Mesendoderm (in vitro differentiated cells): ENCODE measurements at regions not wholly inside any gene's neighbourhood (a gene's known extent, or its start where the extent isn't known, plus 50 kb on each side); places are given as distances from the start of the nearest gene placed in this dataset.
A peak's percentile ranks its signal among the peaks of the same experiment; 100 is the strongest.

Experiments used
- DNase-seq: peaks from one replicate; pipeline ENCODE4 v3.0.0; 2013
- H2AK5ac ChIP-seq: 2 replicates; pipeline ENCODE4 v1.6.1; 2013; ENCODE audit warnings: low read length, inconsistent platforms
- H2BK120ac ChIP-seq: 2 replicates; pipeline ENCODE4 v1.6.1; 2013; ENCODE audit warnings: low read depth, mild to moderate bottlenecking, low read length, moderate library complexity, mixed read lengths
- H2BK15ac ChIP-seq: replicated peaks from 2 replicates; pipeline ENCODE4 v1.6.1; 2013; ENCODE audit warnings: low read depth, mild to moderate bottlenecking, moderate library complexity
- H2BK5ac ChIP-seq: 2 replicates; pipeline ENCODE4 v1.6.1; 2013; ENCODE audit warnings: low read length, inconsistent platforms
- H3K18ac ChIP-seq: 2 replicates; pipeline ENCODE4 v1.6.1; 2013; ENCODE audit warnings: mild to moderate bottlenecking, low read length, mixed read lengths
- H3K23ac ChIP-seq: one replicate; pipeline ENCODE4 v1.6.1; 2013; ENCODE audit warnings: low read length
- H3K27ac ChIP-seq: 2 replicates; pipeline ENCODE4 v1.5.1; 2013; ENCODE audit warnings: low read depth, mild to moderate bottlenecking, inconsistent platforms, low read length, moderate library complexity
- H3K27me3 ChIP-seq: 2 replicates; pipeline ENCODE4 v1.6.1; 2013; ENCODE audit warnings: low read length, control low read depth, mild to moderate bottlenecking, inconsistent platforms; ENCODE audit not compliant: insufficient read depth, poor library complexity
- H3K36me3 ChIP-seq: 2 replicates; pipeline ENCODE4 v1.6.1; 2013; ENCODE audit warnings: low read length, inconsistent platforms; ENCODE audit not compliant: control insufficient read depth, insufficient read depth
- H3K4ac ChIP-seq: one replicate; pipeline ENCODE4 v1.6.1; 2013; ENCODE audit warnings: low read depth, mild to moderate bottlenecking, low read length, moderate library complexity
- H3K4me1 ChIP-seq: 2 replicates; pipeline ENCODE4 v1.6.1; 2013; ENCODE audit warnings: low read depth, low read length, inconsistent platforms; ENCODE audit not compliant: control insufficient read depth
- H3K4me2 ChIP-seq: 2 replicates; pipeline ENCODE4 v1.6.1; 2013; ENCODE audit warnings: low read length
- H3K4me3 ChIP-seq: 2 replicates; pipeline ENCODE4 v1.5.1; 2013; ENCODE audit warnings: mild to moderate bottlenecking, low read length
- H3K56ac ChIP-seq: one replicate; pipeline ENCODE4 v1.6.1; 2013; ENCODE audit warnings: low read length
- H3K79me1 ChIP-seq: 2 replicates; pipeline ENCODE4 v1.6.1; 2013; ENCODE audit warnings: low read length, inconsistent platforms
- H3K79me2 ChIP-seq: 2 replicates; pipeline ENCODE4 v1.6.1; 2013; ENCODE audit warnings: mild to moderate bottlenecking, low read length; ENCODE audit not compliant: control insufficient read depth, insufficient read depth
- H3K9ac ChIP-seq: 2 replicates; pipeline ENCODE4 v1.6.1; 2013; ENCODE audit warnings: low read length, inconsistent platforms
- H4K5ac ChIP-seq: one replicate; pipeline ENCODE4 v1.6.1; 2013; ENCODE audit warnings: low read length
- H4K8ac ChIP-seq: one replicate; pipeline ENCODE4 v1.6.1; 2013; ENCODE audit warnings: low read depth, mild to moderate bottlenecking, control low read depth, low read length, moderate library complexity
- WGBS: extraction: QIAGEN DNeasy Blood & Tissue Kit; methylation state at CpG from one replicate; pipeline ENCODE4 v1.1.7; 2013; ENCODE audit warnings: low lambda C conversion rate, missing lambda C conversion rate; ENCODE audit not compliant: insufficient coverage; ENCODE audit errors: extremely low coverage; 5-methylcytosine and 5-hydroxymethylcytosine counted together

- no peaks in the 10 kb centered on the region for H3K79me1 ChIP-seq
- no peak overlapping the region for H3K18ac ChIP-seq
- H3K36me3 ChIP-seq, result no peaks in the 10 kb centered on the region
- no CpG with 5 or more reads among the region's 2 CpGs for WGBS
- no peak overlapping the region for H3K23ac ChIP-seq
- no peaks in the 10 kb centered on the region for H3K79me2 ChIP-seq
- H3K4me3 ChIP-seq, result no peak overlapping the region
- no peak overlapping the region for H2BK120ac ChIP-seq
- no peaks in the 10 kb centered on the region for H3K27me3 ChIP-seq
- H2BK15ac ChIP-seq, result no peak overlapping the region
- H3K4me1 ChIP-seq, result no peaks in the 10 kb centered on the region
- H4K5ac ChIP-seq, result no peak overlapping the region
- no peak overlapping the region for H3K56ac ChIP-seq
- H2BK5ac ChIP-seq, result no peak overlapping the region
- DNase-seq, result no peak
- no peak overlapping the region for H3K4ac ChIP-seq
- H4K8ac ChIP-seq, result no peak overlapping the region
- no peak overlapping the region for H3K27ac ChIP-seq
- no peak overlapping the region for H3K9ac ChIP-seq
- H2AK5ac ChIP-seq, result no peak overlapping the region
- H3K4me2 ChIP-seq, result no peak overlapping the region
Observed at GRCh38 chr13:32877491-32877890, 138.7 kb upstream of the KL start.

GRCh38 chr13:32878163-32878562 is 138.1 kb upstream of the KL start:
- Histone ChIP-seq H3K4me2 (no peak overlapping the region), H2BK5ac (no peak overlapping the region), H2BK120ac (no peak overlapping the region), H2BK15ac (no peak overlapping the region), H3K79me2 (no peaks in the 10 kb centered on the region), H3K4me3 (no peak overlapping the region), H4K8ac (no peak overlapping the region), H3K27ac (no peak overlapping the region), H4K5ac (no peak overlapping the region), H3K27me3 (no peaks in the 10 kb centered on the region), H3K56ac (no peak overlapping the region), H2AK5ac (no peak overlapping the region), H3K18ac (no peak overlapping the region), H3K9ac (no peak overlapping the region), H3K23ac (no peak overlapping the region), H3K4me1 (no peaks in the 10 kb centered on the region), H3K36me3 (no peaks in the 10 kb centered on the region), H3K79me1 (no peaks in the 10 kb centered on the region), H3K4ac (no peak overlapping the region)
- no CpG with 5 or more reads among the region's 4 CpGs for WGBS
- peak; percentile 70 for DNase-seq

GRCh38 chr13:32880636-32881035 is 135.6 kb upstream of the KL start:
- Histone ChIP-seq H3K36me3 (no peaks in the 10 kb centered on the region), H3K56ac (no peak overlapping the region), H3K4me1 (no peaks in the 10 kb centered on the region), H3K27me3 (no peaks in the 10 kb centered on the region), H3K9ac (no peak overlapping the region), H3K79me2 (no peaks in the 10 kb centered on the region), H3K4me3 (no peak overlapping the region), H3K4me2 (no peak overlapping the region), H2AK5ac (no peak overlapping the region), H3K27ac (no peak overlapping the region), H3K23ac (no peak overlapping the region), H2BK120ac (no peak overlapping the region), H3K4ac (no peak overlapping the region), H2BK5ac (no peak overlapping the region), H2BK15ac (no peak overlapping the region), H4K8ac (no peak overlapping the region), H3K79me1 (no peaks in the 10 kb centered on the region), H3K18ac (no peak overlapping the region), H4K5ac (no peak overlapping the region)
- no peak for DNase-seq
- no CpG with 5 or more reads among the region's 3 CpGs for WGBS

GRCh38 chr13:32881074-32881776 is 135.0 kb upstream of the KL start:
- no peak overlapping the region for H3K23ac ChIP-seq
- no peaks in the 10 kb centered on the region for H3K27me3 ChIP-seq
- H2BK15ac ChIP-seq, result no peak overlapping the region
- H3K56ac ChIP-seq, result no peak overlapping the region
- no peak overlapping the region for H2BK5ac ChIP-seq
- H3K79me1 ChIP-seq, result no peaks in the 10 kb centered on the region
- DNase-seq, result no peak
- no peaks in the 10 kb centered on the region for H3K4me1 ChIP-seq
- no peak overlapping the region for H3K27ac ChIP-seq
- H3K4ac ChIP-seq, result no peak overlapping the region
- no peak overlapping the region for H4K5ac ChIP-seq
- H2AK5ac ChIP-seq, result no peak overlapping the region
- no peak overlapping the region for H3K18ac ChIP-seq
- H3K4me2 ChIP-seq, result no peak overlapping the region
- no peak overlapping the region for H3K4me3 ChIP-seq
- H3K36me3 ChIP-seq, result no peaks in the 10 kb centered on the region
- H3K79me2 ChIP-seq, result no peaks in the 10 kb centered on the region
- no peak overlapping the region for H4K8ac ChIP-seq
- H2BK120ac ChIP-seq, result no peak overlapping the region
- WGBS, result no CpG with 5 or more reads among the region's 2 CpGs
- no peak overlapping the region for H3K9ac ChIP-seq

- Histone ChIP-seq H3K4me3 (no peak overlapping the region), H3K23ac (no peak overlapping the region), H3K27me3 (no peaks in the 10 kb centered on the region), H4K8ac (no peak overlapping the region), H2BK15ac (no peak overlapping the region), H3K27ac (no peak overlapping the region), H3K9ac (no peak overlapping the region), H3K18ac (no peak overlapping the region), H2AK5ac (no peak overlapping the region), H4K5ac (no peak overlapping the region), H3K56ac (no peak overlapping the region), H2BK120ac (no peak overlapping the region), H2BK5ac (no peak overlapping the region), H3K4me1 (no peaks in the 10 kb centered on the region), H3K4ac (no peak overlapping the region), H3K79me1 (no peaks in the 10 kb centered on the region), H3K79me2 (no peaks in the 10 kb centered on the region), H3K36me3 (no peaks in the 10 kb centered on the region), H3K4me2 (no peak overlapping the region)
- no CpG with 5 or more reads among the region's 2 CpGs for WGBS
- DNase-seq, result no peak
Observed at GRCh38 chr13:32881777-32882145, 134.5 kb upstream of the KL start.

GRCh38 chr13:32882691-32883090 is 133.5 kb upstream of the KL start:
- Histone ChIP-seq H3K18ac (no peak overlapping the region), H2BK15ac (no peak overlapping the region), H3K4me1 (no peaks in the 10 kb centered on the region), H3K79me2 (no peaks in the 10 kb centered on the region), H4K5ac (no peak overlapping the region), H3K4ac (no peak overlapping the region), H3K27me3 (no peaks in the 10 kb centered on the region), H3K9ac (no peak overlapping the region), H3K23ac (no peak overlapping the region), H3K4me2 (no peak overlapping the region), H4K8ac (no peak overlapping the region), H2BK5ac (no peak overlapping the region), H3K4me3 (no peak overlapping the region), H3K27ac (no peak overlapping the region), H3K56ac (no peak overlapping the region), H3K79me1 (no peaks in the 10 kb centered on the region), H3K36me3 (no peaks in the 10 kb centered on the region), H2AK5ac (no peak overlapping the region), H2BK120ac (no peak overlapping the region)
- no peak for DNase-seq
